ENCODE measurements at regions not wholly inside any gene's neighbourhood (a gene's known extent, or its start where the extent isn't known, plus 50 kb on each side); places are given as distances from the start of the nearest gene placed in this dataset.

DNA sequence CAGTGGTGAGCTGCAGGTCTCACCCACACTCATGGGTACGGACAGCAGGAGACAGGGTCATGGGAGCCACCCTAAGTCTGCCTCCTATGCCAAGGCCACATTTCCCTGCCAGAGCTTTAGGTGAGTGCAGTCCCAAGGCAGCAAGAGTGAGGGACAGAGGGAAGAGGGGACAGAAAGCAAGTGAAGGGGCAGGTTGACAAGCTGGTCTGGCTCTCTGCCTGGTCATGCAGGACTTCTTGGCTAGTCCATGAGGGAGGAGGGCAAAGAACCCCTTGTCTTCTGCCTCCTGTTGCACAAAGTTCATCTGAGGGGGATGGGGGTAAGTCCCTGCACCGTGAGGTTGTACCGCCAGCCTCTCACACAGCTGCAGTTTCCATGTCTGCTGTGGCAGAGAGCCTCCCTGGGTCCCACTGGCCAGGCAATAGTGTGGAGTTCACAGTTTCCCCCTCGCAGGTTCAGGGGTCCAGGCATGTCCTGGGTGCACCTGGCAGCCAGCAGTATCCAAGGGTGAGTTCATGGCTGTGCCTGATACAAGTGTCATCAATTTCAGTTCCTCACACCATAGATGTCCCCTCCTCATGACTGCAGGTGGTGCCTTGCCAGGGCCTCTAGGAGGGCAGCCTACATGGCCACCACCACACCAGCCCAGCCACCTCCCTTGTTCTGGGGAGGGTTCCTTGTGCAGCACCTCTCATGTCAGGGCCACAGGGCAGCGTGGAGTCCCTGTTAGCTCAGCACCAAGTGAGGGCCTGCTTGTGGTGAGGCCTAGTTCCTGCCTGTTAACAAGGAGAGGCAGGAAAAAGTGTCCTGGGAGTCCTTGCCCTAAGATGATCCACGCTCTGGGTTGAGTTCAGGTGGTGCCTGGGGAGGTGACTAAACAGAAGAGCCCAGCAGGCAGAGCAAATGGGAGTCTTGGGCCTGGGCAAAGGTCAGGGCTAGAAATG lies 72.5 kb downstream of the ADRA2C start:
- Mint-ChIP-seq H3K9me3 (no peaks in the 10 kb centered on the region), H3K36me3 (ENCODE audit: low read depth) (no peaks in the 10 kb centered on the region), H3K4me3 (no peak overlapping the region), H3K27ac (no peak overlapping the region), H3K27me3 (peaks cover 22% of the 10 kb centered on the region), H3K4me1 (ENCODE audit: low read depth) (no peaks in the 10 kb centered on the region)

DNA sequence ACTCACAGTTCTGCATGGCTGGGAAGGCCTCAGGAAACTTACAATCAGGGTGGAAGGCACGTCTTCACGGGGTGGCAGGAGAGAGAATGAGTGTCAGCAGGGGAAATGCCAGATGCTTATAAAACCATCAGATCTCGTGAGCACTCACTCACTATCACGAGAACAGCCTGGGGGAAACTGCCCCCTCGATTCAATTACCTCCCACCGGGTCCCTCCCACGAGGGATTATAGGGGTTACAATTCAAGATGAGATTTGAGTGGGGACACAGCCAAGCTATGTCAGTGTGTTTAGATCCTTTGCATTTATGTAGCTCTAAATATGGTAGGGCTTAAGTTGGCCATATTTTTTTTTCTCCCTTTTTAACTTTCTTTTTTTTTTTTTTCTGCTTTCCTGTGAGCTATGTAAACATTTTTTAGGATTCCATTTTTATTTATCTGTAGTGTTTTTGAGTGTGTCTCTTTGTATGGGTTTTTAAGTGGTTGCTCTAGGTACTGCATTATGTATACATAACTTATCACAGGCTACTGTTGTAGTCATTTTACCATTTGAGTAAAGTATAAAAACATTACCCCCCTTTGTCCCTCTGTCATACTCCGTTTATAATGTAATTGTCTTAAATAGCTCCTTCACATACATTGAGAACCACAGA lies 79.0 kb downstream of the ADRA2C start:
- Mint-ChIP-seq H3K27ac (no peak overlapping the region), H3K4me1 (ENCODE audit: low read depth) (no peaks in the 10 kb centered on the region)

DNA sequence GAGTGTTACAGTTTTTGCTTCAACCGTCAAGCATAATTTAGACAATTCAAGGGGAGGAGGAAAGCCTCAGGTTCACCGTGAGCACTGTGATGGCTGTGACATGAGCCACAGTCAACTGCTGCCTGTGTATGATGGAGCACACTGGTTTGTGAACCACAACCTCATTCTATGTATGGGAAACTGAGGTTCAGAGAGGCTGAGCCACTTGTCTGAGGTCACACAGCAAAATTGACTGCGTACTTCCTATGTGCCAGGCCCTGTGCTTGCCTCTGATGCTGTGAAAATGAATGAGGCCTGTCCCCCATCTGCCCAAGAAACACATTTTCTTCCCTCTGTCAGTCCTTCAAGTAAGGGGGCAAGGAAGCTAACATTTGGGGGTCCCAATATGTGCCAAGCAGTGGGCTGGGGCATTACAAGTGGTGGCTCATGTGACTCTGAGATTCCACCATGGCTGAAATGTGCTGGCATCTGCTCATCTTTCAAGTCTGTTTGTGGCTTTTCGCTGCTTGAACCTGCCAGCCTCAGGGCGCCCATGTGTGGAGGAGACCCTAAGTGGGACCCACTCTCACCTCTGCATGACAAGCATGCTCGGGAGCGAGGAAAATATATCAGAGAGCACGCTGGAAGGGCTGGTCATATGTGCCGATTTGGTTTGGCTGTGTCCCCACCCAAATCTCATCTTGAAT lies 79.7 kb downstream of the ADRA2C start:
- Mint-ChIP-seq H3K36me3 (ENCODE audit: low read depth) (no peaks in the 10 kb centered on the region), H3K27ac (no peak overlapping the region), H3K27me3 (peaks cover 3% of the 10 kb centered on the region), H3K9me3 (no peaks in the 10 kb centered on the region), H3K4me1 (ENCODE audit: low read depth) (no peaks in the 10 kb centered on the region), H3K4me3 (no peak overlapping the region)

More for the DNA sequence above, 79.0 kb downstream of the ADRA2C start:
- Mint-ChIP-seq H3K9me3 (no peaks in the 10 kb centered on the region), H3K27me3 (peaks cover 3% of the 10 kb centered on the region), H3K4me3 (no peak overlapping the region), H3K36me3 (ENCODE audit: low read depth) (no peaks in the 10 kb centered on the region)

DNA sequence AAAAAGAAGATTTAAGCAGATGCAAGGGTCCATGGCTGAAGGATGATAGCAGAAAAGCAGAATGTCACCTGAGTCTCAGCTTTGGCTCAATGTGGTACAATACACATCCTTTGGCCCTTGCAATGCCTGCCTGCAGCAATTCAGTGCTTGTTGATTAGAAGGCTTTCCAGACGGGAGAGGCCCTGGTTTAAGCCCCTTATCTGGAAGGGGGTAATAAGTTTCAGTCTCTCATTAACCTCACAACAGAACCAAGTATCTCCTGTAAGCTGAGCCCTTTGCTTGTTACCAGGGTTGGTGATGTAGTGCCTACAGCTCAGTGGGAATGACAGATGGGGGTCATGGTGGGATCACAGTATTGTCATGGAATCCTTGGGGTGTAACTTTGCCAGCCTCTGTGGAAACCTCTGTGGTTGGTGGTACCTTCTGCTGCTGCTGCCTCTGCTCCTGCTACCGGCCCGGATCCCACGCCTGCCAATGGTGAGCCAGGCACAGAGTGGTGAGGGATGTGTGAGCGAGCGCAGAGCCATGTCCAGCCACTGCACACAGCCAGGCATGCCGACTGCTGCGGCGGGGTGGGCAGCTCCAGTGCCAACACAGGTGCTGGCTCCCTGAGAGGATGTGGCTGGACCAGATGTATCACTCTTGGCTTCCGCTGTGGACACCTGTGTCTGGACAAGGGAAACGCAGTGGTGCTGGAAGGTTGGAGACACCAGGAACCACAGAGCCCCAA lies 81.2 kb downstream of the ADRA2C start:
- Mint-ChIP-seq H3K4me1 (ENCODE audit: low read depth) (no peaks in the 10 kb centered on the region), H3K36me3 (ENCODE audit: low read depth) (no peaks in the 10 kb centered on the region), H3K4me3 (no peak overlapping the region), H3K27ac (no peak overlapping the region), H3K9me3 (no peaks in the 10 kb centered on the region), H3K27me3 (no peaks in the 10 kb centered on the region)

DNA sequence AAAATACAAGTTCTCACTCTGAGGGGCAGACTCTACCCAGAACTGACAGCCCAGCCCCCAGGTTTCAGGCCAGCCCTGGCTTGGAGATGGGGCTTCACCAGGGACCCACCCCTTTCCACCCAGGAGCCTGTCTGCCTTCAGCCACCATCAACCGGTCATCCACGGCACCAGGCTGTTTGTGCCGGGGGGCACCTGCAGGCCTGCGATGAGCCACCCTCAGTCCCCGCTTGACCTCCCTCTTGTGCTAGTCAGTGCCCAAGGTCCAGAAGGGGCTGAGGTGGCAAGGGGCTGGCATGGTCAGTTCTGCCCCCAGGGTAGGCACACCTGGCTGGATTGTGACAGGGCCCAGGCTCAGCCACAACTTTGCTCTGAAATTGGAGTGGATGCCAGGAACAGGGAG lies 82.1 kb downstream of the ADRA2C start:
- Mint-ChIP-seq H3K36me3 (ENCODE audit: low read depth) (no peaks in the 10 kb centered on the region), H3K27ac (no peak overlapping the region), H3K4me3 (no peak overlapping the region), H3K27me3 (peaks cover 5% of the 10 kb centered on the region), H3K9me3 (no peaks in the 10 kb centered on the region), H3K4me1 (ENCODE audit: low read depth) (no peaks in the 10 kb centered on the region)

DNA sequence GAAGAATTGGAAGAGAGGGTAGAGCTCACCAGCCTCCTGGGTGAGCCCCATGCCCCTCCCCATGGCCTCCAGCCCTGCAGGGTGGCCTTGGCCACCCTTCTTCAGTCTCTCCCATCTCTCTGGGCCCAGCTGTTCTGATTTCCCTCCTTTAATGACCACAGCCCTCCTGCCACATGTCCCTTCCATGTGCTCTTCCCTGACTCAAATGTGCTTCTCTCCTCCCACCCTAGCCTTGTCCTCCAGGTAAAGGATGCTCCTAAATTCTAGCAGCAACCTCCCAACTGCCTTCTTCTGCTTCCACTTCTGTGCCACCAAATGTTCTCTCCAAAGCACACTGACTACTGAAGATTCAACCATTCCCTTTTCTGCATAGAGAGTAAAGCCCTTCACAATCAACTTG lies 83.0 kb downstream of the ADRA2C start:
- Mint-ChIP-seq H3K4me3 (no peak overlapping the region), H3K27ac (no peak overlapping the region)

DNA sequence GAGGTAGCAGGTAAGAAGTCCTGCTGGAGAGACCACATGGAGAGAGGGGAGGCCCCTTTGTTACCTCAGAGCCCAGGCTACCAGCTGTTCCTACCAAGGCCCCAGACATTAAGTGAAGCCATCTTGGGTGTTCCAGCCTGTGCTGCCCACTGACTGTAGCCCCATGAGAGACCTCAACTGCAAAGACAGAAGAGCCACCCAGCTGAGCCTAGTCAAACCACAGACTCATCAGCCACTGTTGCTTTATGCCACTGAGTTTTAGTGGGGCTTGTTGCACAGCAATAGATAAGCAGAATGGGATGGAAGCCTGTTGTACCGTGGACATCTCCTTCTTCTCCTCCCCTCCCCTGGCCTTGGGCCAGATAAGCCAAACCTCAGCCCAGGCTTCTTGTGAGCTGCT lies 83.9 kb downstream of the ADRA2C start:
- H3K36me3 Mint-ChIP-seq (ENCODE audit: low read depth), result no peaks in the 10 kb centered on the region
- no peaks in the 10 kb centered on the region for H3K9me3 Mint-ChIP-seq
- no peak overlapping the region for H3K4me3 Mint-ChIP-seq

More for the DNA sequence above, 83.0 kb downstream of the ADRA2C start:
- H3K4me1 Mint-ChIP-seq (ENCODE audit: low read depth), result no peaks in the 10 kb centered on the region
- peaks cover 10% of the 10 kb centered on the region for H3K27me3 Mint-ChIP-seq
- no peaks in the 10 kb centered on the region for H3K36me3 Mint-ChIP-seq (ENCODE audit: low read depth)
- no peaks in the 10 kb centered on the region for H3K9me3 Mint-ChIP-seq

DNA sequence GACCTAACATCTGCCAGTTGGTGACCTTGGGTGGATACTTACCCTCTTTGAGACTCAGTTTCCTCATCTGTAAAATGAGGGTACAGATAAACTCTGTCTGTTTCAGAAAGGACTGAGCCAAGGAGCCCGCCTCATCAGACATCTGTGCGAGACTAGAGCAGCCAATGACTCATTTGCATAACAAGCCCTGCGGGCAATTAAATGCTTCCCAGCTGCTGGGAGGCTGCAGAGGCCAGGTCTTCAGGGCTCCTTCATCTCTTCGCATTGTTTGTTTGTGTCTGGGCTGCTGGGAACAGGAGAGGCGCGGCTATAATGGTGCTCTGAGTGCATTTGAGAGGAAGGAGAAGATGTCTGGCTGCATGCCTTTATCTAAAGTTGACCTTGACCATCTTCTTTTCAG lies 85.0 kb downstream of the ADRA2C start:
- Mint-ChIP-seq H3K27ac (no peak overlapping the region), H3K36me3 (ENCODE audit: low read depth) (no peaks in the 10 kb centered on the region), H3K4me1 (ENCODE audit: low read depth) (no peaks in the 10 kb centered on the region), H3K27me3 (peaks cover 18% of the 10 kb centered on the region), H3K9me3 (no peaks in the 10 kb centered on the region), H3K4me3 (no peak overlapping the region)

More for the DNA sequence above, 83.9 kb downstream of the ADRA2C start:
- H3K4me1 Mint-ChIP-seq (ENCODE audit: low read depth), result no peaks in the 10 kb centered on the region
- H3K27ac Mint-ChIP-seq, result no peak overlapping the region
- H3K27me3 Mint-ChIP-seq, result peaks cover 12% of the 10 kb centered on the region

DNA sequence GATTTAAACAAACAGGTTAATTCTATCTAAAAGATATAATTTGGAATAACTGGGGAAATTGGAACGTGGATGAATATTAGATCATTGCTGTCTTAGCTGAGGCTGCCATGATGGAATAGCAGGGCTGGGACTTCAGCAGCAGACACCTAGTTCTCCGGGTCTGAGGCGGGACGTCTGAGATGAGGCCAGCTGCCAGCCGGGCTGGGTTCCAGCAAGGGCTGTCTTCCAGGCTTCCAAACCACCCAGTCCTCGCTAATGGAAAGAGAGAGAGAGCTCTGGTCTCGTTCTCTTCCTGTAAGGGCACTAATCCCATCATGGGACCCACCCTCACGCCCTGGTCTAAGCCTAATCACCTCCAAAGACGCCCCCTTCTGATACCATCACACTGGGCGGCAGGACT lies 85.7 kb downstream of the ADRA2C start:
- Mint-ChIP-seq H3K4me3 (no peak overlapping the region), H3K27ac (no peak overlapping the region), H3K9me3 (no peaks in the 10 kb centered on the region), H3K4me1 (ENCODE audit: low read depth) (no peaks in the 10 kb centered on the region), H3K27me3 (peaks cover 18% of the 10 kb centered on the region), H3K36me3 (ENCODE audit: low read depth) (no peaks in the 10 kb centered on the region)

DNA sequence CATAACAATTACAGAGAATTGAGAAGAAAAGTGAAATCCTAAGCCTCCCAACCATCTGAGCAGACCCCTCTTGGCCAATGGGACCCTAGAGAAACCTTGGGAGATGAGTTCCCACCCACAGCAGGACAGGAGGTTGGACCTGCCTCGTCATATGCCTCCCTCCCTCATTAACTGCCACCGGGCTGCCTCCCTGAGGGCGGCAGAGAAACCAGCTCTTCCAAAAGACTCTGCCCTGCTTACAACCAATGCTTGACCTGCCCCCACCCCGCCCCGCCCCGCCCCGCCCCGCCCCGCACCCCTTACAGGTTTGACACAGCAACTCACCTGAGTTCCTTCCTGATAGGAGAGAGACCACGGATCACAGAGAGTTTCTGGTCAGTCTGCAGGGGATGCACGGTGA lies 86.1 kb downstream of the ADRA2C start:
- Mint-ChIP-seq H3K36me3 (ENCODE audit: low read depth) (no peaks in the 10 kb centered on the region), H3K27me3 (peaks cover 18% of the 10 kb centered on the region), H3K4me1 (ENCODE audit: low read depth) (no peaks in the 10 kb centered on the region)

DNA sequence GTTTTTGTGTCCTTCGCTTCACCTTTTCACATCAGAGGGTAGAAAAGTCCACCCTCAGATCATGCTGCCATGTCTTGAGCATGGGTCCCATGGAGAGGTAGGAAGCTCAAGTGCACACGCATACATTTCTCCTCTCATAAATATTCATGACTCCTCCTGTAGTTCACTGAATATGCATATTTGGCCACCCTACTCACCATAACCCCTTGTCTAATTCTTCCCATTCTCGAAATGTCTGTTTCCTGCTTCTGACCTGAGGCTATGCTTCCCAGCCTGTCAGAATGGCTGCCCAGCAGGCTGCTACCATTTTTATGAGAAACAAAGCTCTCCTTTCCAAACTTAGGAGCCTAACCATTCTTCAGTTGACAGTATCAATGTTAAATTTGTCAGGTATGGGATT lies 86.5 kb downstream of the ADRA2C start:
- no peaks in the 10 kb centered on the region for H3K4me1 Mint-ChIP-seq (ENCODE audit: low read depth)
- peaks cover 18% of the 10 kb centered on the region for H3K27me3 Mint-ChIP-seq
- no peak overlapping the region for H3K4me3 Mint-ChIP-seq
- H3K27ac Mint-ChIP-seq, result no peak overlapping the region
- no peaks in the 10 kb centered on the region for H3K9me3 Mint-ChIP-seq
- no peaks in the 10 kb centered on the region for H3K36me3 Mint-ChIP-seq (ENCODE audit: low read depth)

More for the DNA sequence above, 86.1 kb downstream of the ADRA2C start:
- Mint-ChIP-seq H3K27ac (no peak overlapping the region), H3K4me3 (no peak overlapping the region), H3K9me3 (no peaks in the 10 kb centered on the region)

DNA sequence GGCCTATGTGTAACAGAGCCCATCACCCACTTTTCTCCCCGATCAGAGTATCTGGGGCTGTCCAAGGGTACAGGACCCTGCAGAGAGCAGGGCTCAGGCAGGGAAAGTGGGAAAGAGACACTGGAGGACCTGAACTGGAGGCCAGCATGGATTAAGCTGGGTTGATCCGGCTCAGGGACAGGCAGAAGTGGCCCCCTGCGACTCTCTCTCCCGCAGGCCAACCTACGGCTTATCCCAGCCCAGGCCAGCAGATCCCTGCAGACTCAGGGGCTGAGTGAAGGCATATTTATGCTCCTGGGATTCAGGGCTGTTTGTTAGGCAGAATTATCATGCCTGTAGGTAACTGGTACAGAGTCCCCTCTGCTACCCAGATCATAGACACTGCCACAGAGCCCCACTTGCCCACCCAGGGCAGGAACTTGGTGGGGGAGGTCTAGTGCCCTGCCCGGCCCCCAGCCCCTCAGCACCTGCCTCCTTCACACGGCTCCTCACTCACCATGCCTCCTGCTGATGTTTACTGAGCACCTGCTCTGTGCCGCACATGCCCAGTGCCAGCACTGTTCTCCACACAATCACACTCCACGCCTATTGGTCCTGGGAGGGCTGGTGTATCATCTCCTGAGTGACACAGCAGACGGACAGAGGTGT lies 87.3 kb downstream of the ADRA2C start:
- no peak overlapping the region for H3K27ac Mint-ChIP-seq

DNA sequence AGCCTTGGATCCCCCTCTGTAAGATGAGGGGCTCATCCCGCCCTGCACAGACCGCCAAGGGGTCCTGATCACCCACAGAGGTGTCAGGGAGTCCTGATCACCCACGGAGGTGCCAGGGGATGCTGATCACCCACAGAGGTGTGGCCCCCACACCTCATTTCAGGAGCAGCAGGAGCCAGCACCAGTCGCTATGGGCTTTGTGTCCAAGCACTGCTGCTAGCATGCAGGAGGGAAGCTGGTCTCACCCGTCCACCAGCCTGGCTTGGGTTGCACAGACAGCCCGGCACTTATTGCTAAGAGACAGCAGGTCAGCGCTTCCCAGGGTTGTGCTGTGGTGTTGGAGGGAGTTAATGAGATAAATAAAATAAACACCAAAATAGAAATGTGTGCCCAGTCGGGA lies 88.5 kb downstream of the ADRA2C start:
- Mint-ChIP-seq H3K4me3 (no peak overlapping the region), H3K36me3 (ENCODE audit: low read depth) (no peaks in the 10 kb centered on the region), H3K4me1 (ENCODE audit: low read depth) (no peaks in the 10 kb centered on the region), H3K9me3 (no peaks in the 10 kb centered on the region), H3K27me3 (peaks cover 18% of the 10 kb centered on the region), H3K27ac (no peak overlapping the region)

More for the DNA sequence above, 87.3 kb downstream of the ADRA2C start:
- H3K36me3 Mint-ChIP-seq (ENCODE audit: low read depth), result no peaks in the 10 kb centered on the region
- no peak overlapping the region for H3K4me3 Mint-ChIP-seq
- no peaks in the 10 kb centered on the region for H3K4me1 Mint-ChIP-seq (ENCODE audit: low read depth)
- peaks cover 18% of the 10 kb centered on the region for H3K27me3 Mint-ChIP-seq
- no peaks in the 10 kb centered on the region for H3K9me3 Mint-ChIP-seq

DNA sequence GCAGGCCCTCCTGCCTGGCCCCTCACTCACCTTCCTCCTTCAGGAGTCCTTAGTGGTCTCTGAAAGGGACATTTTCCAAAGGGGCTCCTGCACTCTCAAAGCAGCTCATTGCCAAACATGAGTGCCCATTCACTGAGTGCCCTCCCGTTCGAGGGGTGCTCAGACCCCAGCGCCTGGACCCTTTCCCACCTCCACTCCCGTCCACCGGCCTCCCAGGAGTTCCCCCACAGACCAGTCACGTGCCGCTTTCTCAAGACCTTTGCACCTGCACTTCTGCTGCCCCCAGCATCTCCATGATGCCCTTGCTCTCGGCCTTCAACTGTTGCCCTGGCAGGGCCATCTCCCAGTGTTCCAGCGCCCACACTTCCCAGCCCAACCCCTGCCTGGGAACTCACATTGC lies 89.5 kb downstream of the ADRA2C start:
- no peak overlapping the region for H3K4me3 Mint-ChIP-seq
- no peaks in the 10 kb centered on the region for H3K36me3 Mint-ChIP-seq (ENCODE audit: low read depth)
- no peaks in the 10 kb centered on the region for H3K9me3 Mint-ChIP-seq
- no peak overlapping the region for H3K27ac Mint-ChIP-seq
- H3K27me3 Mint-ChIP-seq, result peaks cover 18% of the 10 kb centered on the region
- H3K4me1 Mint-ChIP-seq (ENCODE audit: low read depth), result no peaks in the 10 kb centered on the region

Measured in stimulated activated naive CD8-positive, alpha-beta T cell treated with anti-CD3 and anti-CD28 coated beads, Interleukin-15, Interleukin-2, amounts not matched to agents 100 ng/mL and 50 ng/mL, for 24 hours (primary cell).